HFFc6 (cell line): ENCODE measurements at regions not wholly inside any gene's neighbourhood (a gene's known extent, or its start where the extent isn't known, plus 50 kb on each side); places are given as distances from the start of the nearest gene placed in this dataset.

Experiments
- DNase-seq: peaks from one replicate; pipeline ENCODE4 v3.0.0-alpha.2; 2018
- H3K27ac Mint-ChIP-seq: 2 replicates; pipeline ENCODE4 v1.8.0; 2020; ENCODE audit warnings: mild to moderate bottlenecking, mixed read lengths
- H3K27me3 Mint-ChIP-seq: 2 replicates; pipeline ENCODE4 v1.8.0; 2021; ENCODE audit warnings: mild to moderate bottlenecking, moderate library complexity, mixed read lengths; ENCODE audit not compliant: insufficient read depth
- H3K36me3 Mint-ChIP-seq: 2 replicates; pipeline ENCODE4 v1.8.0; 2021; ENCODE audit warnings: low read depth, mixed read lengths
- H3K4me1 Mint-ChIP-seq: 2 replicates; pipeline ENCODE4 v1.8.0; 2020; ENCODE audit warnings: low read depth, mixed read lengths
- H3K4me3 Mint-ChIP-seq: 2 replicates; pipeline ENCODE4 v1.8.0; 2020; ENCODE audit warnings: mild to moderate bottlenecking, moderate library complexity, mixed read lengths
- H3K9me3 Mint-ChIP-seq: 2 replicates; pipeline ENCODE4 v1.8.0; 2020; ENCODE audit warnings: mild to moderate bottlenecking, mixed read lengths
- CTCF ChIP-seq: fragments of 200-600 bp; sonication (generic); IDR thresholded peaks from 2 replicates; pipeline ENCODE4 v1.5.0; 2021; ENCODE audit warnings: antibody characterized with exemption, mild to moderate bottlenecking

- Mint-ChIP-seq H3K36me3 (no peaks in the 10 kb centered on the region), H3K27me3 (peaks cover 5% of the 10 kb centered on the region), H3K4me3 (no peak overlapping the region), H3K27ac (no peak overlapping the region), H3K4me1 (peaks cover 8% of the 10 kb centered on the region), H3K9me3 (no peaks in the 10 kb centered on the region)
- no peak for TF ChIP-seq CTCF
- DNase-seq = no peak
These were observed 49.9 kb upstream of the FZD7 start for GRCh38 chr2:201983800-201984199.
